ENCODE measurements at regions not wholly inside any gene's neighbourhood (a gene's known extent, or its start where the extent isn't known, plus 50 kb on each side); places are given as distances from the start of the nearest gene placed in this dataset.
A peak's percentile ranks its signal among the peaks of the same experiment; 100 is the strongest.

DNA sequence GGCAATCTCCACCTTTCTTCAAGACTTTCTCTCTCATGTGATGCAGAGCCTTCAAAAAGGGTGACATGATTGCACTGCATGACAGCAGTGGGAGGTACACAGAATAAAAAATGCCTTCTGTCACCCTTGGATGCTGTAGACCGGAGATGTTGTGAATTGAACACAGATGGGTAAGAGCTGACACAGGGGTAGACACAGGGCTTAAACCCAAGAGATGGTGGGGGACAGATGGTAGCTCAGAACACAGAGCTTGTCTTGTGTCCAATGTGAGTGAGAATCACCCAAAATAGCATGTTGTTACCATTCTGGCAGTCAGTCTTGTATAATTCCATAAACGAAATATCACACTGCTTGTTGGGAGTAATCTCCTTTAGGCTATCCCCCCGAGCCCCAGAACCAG is 69.9 kb downstream of the JRKL start:
- Histone ChIP-seq H3K4me2 (no peak overlapping the region), H3K4me1 (peaks cover 8% of the 10 kb centered on the region), H3K79me2 (ENCODE audit: low read depth) (no peaks in the 10 kb centered on the region), H3K36me3 (no peaks in the 10 kb centered on the region), H4K20me1 (ENCODE audit: low read depth) (no peaks in the 10 kb centered on the region), H3F3A (ENCODE audit: low read depth) (no peaks in the 10 kb centered on the region), H2AFZ (replicated peaks) (no peak overlapping the region), H3K9me3 (ENCODE audit: low read depth) (no peaks in the 10 kb centered on the region), H3K4me3 (no peak overlapping the region), H3K27me3 (no peaks in the 10 kb centered on the region), H3K27ac (no peak overlapping the region), H3K9ac (no peak overlapping the region)
- Mint-ChIP-seq H3K4me1 (peaks cover 10% of the 10 kb centered on the region), H3K27me3 (ENCODE audit: insufficient read depth, low read depth) (peaks cover 2% of the 10 kb centered on the region), H3K4me3 (no peak overlapping the region), H3K27ac (no peak overlapping the region), H3K9me3 (peaks cover 3% of the 10 kb centered on the region), H3K36me3 (no peaks in the 10 kb centered on the region)
- TF ChIP-seq EZH2 (IDR thresholded peaks at IDR 0.05), result no peak
- no peak for TF ChIP-seq EZH2phosphoT487 (IDR thresholded peaks at IDR 0.05)
- TF ChIP-seq, protein P1, sequence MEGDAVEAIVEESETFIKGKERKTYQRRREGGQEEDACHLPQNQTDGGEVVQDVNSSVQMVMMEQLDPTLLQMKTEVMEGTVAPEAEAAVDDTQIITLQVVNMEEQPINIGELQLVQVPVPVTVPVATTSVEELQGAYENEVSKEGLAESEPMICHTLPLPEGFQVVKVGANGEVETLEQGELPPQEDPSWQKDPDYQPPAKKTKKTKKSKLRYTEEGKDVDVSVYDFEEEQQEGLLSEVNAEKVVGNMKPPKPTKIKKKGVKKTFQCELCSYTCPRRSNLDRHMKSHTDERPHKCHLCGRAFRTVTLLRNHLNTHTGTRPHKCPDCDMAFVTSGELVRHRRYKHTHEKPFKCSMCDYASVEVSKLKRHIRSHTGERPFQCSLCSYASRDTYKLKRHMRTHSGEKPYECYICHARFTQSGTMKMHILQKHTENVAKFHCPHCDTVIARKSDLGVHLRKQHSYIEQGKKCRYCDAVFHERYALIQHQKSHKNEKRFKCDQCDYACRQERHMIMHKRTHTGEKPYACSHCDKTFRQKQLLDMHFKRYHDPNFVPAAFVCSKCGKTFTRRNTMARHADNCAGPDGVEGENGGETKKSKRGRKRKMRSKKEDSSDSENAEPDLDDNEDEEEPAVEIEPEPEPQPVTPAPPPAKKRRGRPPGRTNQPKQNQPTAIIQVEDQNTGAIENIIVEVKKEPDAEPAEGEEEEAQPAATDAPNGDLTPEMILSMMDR (IDR thresholded peaks at IDR 0.05), result no peak
- no peak for DNase-seq (ENCODE audit: low spot score)

DNA sequence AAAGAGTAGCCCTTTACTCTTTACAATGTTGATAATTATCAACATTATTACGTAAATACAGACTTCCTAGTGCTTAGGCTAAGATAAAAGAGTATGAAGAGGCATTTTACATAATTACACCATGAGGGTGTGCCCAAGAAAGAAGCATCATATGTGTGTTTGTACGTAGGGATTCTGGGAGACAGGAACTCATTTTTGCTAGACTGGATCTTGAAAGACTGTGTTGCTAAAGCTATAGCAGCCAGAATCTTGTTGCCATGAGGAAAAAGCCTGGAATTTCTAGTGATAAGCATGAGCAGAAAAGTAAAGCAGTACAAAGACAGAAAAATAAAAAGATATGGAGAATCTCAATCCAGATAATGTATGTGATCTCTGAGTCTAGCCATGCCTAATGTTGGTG is 72.1 kb downstream of the JRKL start:
- no peak for TF ChIP-seq EZH2 (IDR thresholded peaks at IDR 0.05)
- no peak overlapping the region for H3K4me2 ChIP-seq
- Mint-ChIP-seq H3K27ac (no peak overlapping the region), H3K4me1 (peaks cover 13% of the 10 kb centered on the region), H3K36me3 (no peaks in the 10 kb centered on the region), H3K4me3 (no peak overlapping the region), H3K27me3 (ENCODE audit: insufficient read depth, low read depth) (peaks cover 2% of the 10 kb centered on the region), H3K9me3 (peaks cover 3% of the 10 kb centered on the region)
- H3K4me3 ChIP-seq, result no peak overlapping the region
- H3K27ac ChIP-seq, result no peak overlapping the region
- no peaks in the 10 kb centered on the region for H3K36me3 ChIP-seq
- no peaks in the 10 kb centered on the region for H4K20me1 ChIP-seq (ENCODE audit: low read depth)
- no peaks in the 10 kb centered on the region for H3K27me3 ChIP-seq
- H3K9me3 ChIP-seq (ENCODE audit: low read depth), result no peaks in the 10 kb centered on the region
- no peak overlapping the region for H2AFZ ChIP-seq (replicated peaks)
- DNase-seq (ENCODE audit: low spot score), result no peak
- H3K79me2 ChIP-seq (ENCODE audit: low read depth), result no peaks in the 10 kb centered on the region
- peaks cover 8% of the 10 kb centered on the region for H3K4me1 ChIP-seq
- H3K9ac ChIP-seq, result no peak overlapping the region
- H3F3A ChIP-seq (ENCODE audit: low read depth), result no peaks in the 10 kb centered on the region

DNA sequence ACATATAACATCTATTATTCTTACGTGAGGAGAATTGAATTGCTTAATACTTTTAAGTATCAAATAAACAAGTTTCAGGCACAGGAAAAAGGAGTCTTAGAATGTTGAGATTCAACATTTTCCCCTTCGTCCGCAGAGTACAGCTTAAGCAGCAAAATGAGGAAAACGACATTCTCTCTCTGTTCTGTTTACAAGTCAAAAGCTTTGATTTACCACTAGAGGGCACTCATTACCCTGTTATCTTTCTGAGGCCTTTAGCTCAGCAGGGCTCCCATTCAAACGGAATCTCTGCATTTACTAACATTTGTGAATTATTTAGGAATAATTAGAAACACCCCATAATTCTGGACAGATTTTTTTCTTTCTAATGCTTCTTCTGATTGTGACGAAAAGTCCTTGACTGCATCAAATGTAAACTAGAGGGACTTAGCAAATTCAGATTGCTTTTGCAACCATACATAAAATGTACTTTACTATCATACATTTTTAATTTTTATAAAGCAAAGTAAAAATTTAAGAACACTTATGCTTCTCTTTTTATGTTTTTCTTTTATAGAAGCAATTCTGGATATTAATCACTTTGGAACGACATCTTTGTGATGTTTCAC is 75.0 kb downstream of the JRKL start:
- Histone ChIP-seq H3K79me2 (ENCODE audit: low read depth) (no peaks in the 10 kb centered on the region), H3K9me3 (ENCODE audit: low read depth) (no peaks in the 10 kb centered on the region), H3K4me1 (peaks cover 8% of the 10 kb centered on the region), H3K4me2 (peak overlapping the region; percentile 38), H3K27ac (no peak overlapping the region), H3K27me3 (no peaks in the 10 kb centered on the region), H3K4me3 (no peak overlapping the region), H3K9ac (no peak overlapping the region), H3F3A (ENCODE audit: low read depth) (no peaks in the 10 kb centered on the region), H4K20me1 (ENCODE audit: low read depth) (no peaks in the 10 kb centered on the region), H3K36me3 (no peaks in the 10 kb centered on the region), H2AFZ (replicated peaks) (no peak overlapping the region)
- DNase-seq (ENCODE audit: low spot score), result peak; percentile 87
- Mint-ChIP-seq H3K9me3 (peaks cover 3% of the 10 kb centered on the region), H3K36me3 (no peaks in the 10 kb centered on the region), H3K27ac (no peak overlapping the region), H3K27me3 (ENCODE audit: insufficient read depth, low read depth) (peaks cover 2% of the 10 kb centered on the region), H3K4me1 (peaks cover 13% of the 10 kb centered on the region), H3K4me3 (no peak overlapping the region)
- no peak for TF ChIP-seq EZH2phosphoT487 (IDR thresholded peaks at IDR 0.05)
- TF ChIP-seq, protein P1 (IDR thresholded peaks at IDR 0.05), result peak; percentile 84
- no peak for TF ChIP-seq EZH2 (IDR thresholded peaks at IDR 0.05)

DNA sequence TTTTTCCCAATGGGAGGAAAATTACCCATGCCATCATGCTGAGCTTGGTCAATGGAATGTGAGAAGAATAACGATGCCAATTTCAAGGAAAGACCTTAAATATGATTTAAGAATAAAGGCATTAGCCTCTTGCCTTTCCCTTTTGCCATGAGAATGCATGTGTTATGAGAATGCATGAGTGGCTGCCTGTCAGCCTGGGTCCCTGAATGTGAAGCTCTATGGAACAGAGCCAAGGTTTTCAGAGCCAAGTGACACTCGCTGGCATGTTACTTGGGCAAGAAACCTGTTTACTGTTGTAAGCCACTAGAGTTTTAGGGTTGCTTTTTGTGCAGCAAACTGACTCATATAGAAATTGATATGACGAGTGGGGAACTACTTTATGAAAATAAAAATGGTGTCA is 75.7 kb downstream of the JRKL start:
- no peaks in the 10 kb centered on the region for H3K9me3 ChIP-seq (ENCODE audit: low read depth)
- peaks cover 13% of the 10 kb centered on the region for H3K4me1 Mint-ChIP-seq
- DNase-seq (ENCODE audit: low spot score), result no peak
- no peak overlapping the region for H3K4me3 ChIP-seq
- H3K36me3 Mint-ChIP-seq, result no peaks in the 10 kb centered on the region
- H2AFZ ChIP-seq (replicated peaks), result no peak overlapping the region
- no peak for TF ChIP-seq EZH2phosphoT487 (IDR thresholded peaks at IDR 0.05)
- TF ChIP-seq, protein P1 (IDR thresholded peaks at IDR 0.05), result no peak
- TF ChIP-seq EZH2 (IDR thresholded peaks at IDR 0.05), result no peak
- no peak overlapping the region for H3K27ac ChIP-seq
- H3K9ac ChIP-seq, result no peak overlapping the region
- no peaks in the 10 kb centered on the region for H3F3A ChIP-seq (ENCODE audit: low read depth)
- peaks cover 8% of the 10 kb centered on the region for H3K4me1 ChIP-seq
- no peak overlapping the region for H3K4me2 ChIP-seq
- no peak overlapping the region for H3K4me3 Mint-ChIP-seq
- no peak overlapping the region for H3K27ac Mint-ChIP-seq
- no peaks in the 10 kb centered on the region for H4K20me1 ChIP-seq (ENCODE audit: low read depth)
- no peaks in the 10 kb centered on the region for H3K27me3 Mint-ChIP-seq (ENCODE audit: insufficient read depth, low read depth)
- no peaks in the 10 kb centered on the region for H3K36me3 ChIP-seq
- H3K9me3 Mint-ChIP-seq, result peaks cover 1% of the 10 kb centered on the region
- no peaks in the 10 kb centered on the region for H3K27me3 ChIP-seq
- H3K79me2 ChIP-seq (ENCODE audit: low read depth), result no peaks in the 10 kb centered on the region
